NCI-H2196 treated with DMSO at 0.1 percent for 48 hours (cell line): ENCODE measurements at regions not wholly inside any gene's neighbourhood (a gene's known extent, or its start where the extent isn't known, plus 50 kb on each side); places are given as distances from the start of the nearest gene placed in this dataset.
"Not testable (repeated sequence)": the region's sequence is repeated elsewhere in the genome, so short reads cannot be mapped to it uniquely, and the experiment has no call there.

Experiments
- DNase-seq: peaks from one replicate; lab custom pipeline; 2025; ENCODE audit not compliant: unreplicated experiment; lab: John Stamatoyannopoulos, UW

- no peak for DNase-seq
Observed at GRCh38 chr9:75197561-75197960, 109.2 kb downstream of the OSTF1 start.

GRCh38 chr9:75198436-75198835, 110.1 kb downstream of the OSTF1 start:
- DNase-seq: no peak

GRCh38 chr9:75200892-75201470, 112.7 kb downstream of the OSTF1 start:
- no peak for DNase-seq

GRCh38 chr9:75201480-75202209, 113.3 kb downstream of the OSTF1 start:
- no peak for DNase-seq

- not testable (repeated sequence) for DNase-seq
Observed at GRCh38 chr9:75207997-75208396, 119.7 kb downstream of the OSTF1 start.

- DNase-seq: no peak
Observed at GRCh38 chr9:75210215-75210614, 121.9 kb downstream of the OSTF1 start.

- no peak for DNase-seq
Observed at GRCh38 chr9:75213765-75214164, 125.5 kb downstream of the OSTF1 start.

GRCh38 chr9:75226403-75227139, 138.3 kb downstream of the OSTF1 start:
- DNase-seq: no peak

- no peak for DNase-seq
Observed at GRCh38 chr9:75228893-75229292, 140.6 kb downstream of the OSTF1 start.

GRCh38 chr9:75229605-75230332, 141.5 kb downstream of the OSTF1 start:
- peak; percentile 9 for DNase-seq

- DNase-seq: no peak
Observed at GRCh38 chr9:75230469-75230868, 142.2 kb downstream of the OSTF1 start.

- DNase-seq: no peak
Observed at GRCh38 chr9:75231167-75231566, 142.9 kb downstream of the OSTF1 start.

GRCh38 chr9:75233011-75233410, 144.7 kb downstream of the OSTF1 start:
- no peak for DNase-seq

- DNase-seq: no peak
Observed at GRCh38 chr9:75235632-75236031, 147.3 kb downstream of the OSTF1 start.

- no peak for DNase-seq
Observed at GRCh38 chr9:75238311-75238976, 150.1 kb downstream of the OSTF1 start.

GRCh38 chr9:75239176-75239575, 150.9 kb downstream of the OSTF1 start:
- DNase-seq: no peak

- DNase-seq: no peak
Observed at GRCh38 chr9:75242426-75242825, 154.1 kb downstream of the OSTF1 start.

- no peak for DNase-seq
Observed at GRCh38 chr9:75246949-75247348, 158.6 kb downstream of the OSTF1 start.

- no peak for DNase-seq
Observed at GRCh38 chr9:75265525-75265972, 177.2 kb downstream of the OSTF1 start.

- DNase-seq: no peak
Observed at GRCh38 chr9:75269197-75269596, 180.9 kb downstream of the OSTF1 start.

- DNase-seq: not testable (repeated sequence)
Observed at GRCh38 chr9:75273055-75273454, 184.7 kb downstream of the OSTF1 start.
